SK-N-SH (cell line): ENCODE measurements at regions not wholly inside any gene's neighbourhood (a gene's known extent, or its start where the extent isn't known, plus 50 kb on each side); places are given as distances from the start of the nearest gene placed in this dataset.

Source experiments
- CHD2 ChIP-seq: fragments of 150-350 bp; IDR thresholded peaks from 2 replicates; pipeline ENCODE4 v1.6.1; 2018; ENCODE audit warnings: low read length; ENCODE audit not compliant: partially characterized antibody
- EZH2phosphoT487 ChIP-seq: fragments of 200-600 bp; sonication (generic); IDR thresholded peaks from 2 replicates; pipeline ENCODE4 v1.6.1; 2017; ENCODE audit warnings: low read depth, mixed run types, mild to moderate bottlenecking, antibody characterized with exemption, moderate library complexity, borderline replicate concordance
- MEF2A ChIP-seq: IDR thresholded peaks from 2 replicates; pipeline ENCODE4 v1.4.0; 2012; ENCODE audit warnings: low read depth, borderline replicate concordance
- RAD21 ChIP-seq: IDR thresholded peaks from 2 replicates; pipeline ENCODE4 v1.6.1; 2012; ENCODE audit warnings: mild to moderate bottlenecking, low read length
- TCF12 ChIP-seq: IDR thresholded peaks from 2 replicates; pipeline ENCODE4 v1.4.0; 2012
- YY1 ChIP-seq: IDR thresholded peaks from 2 replicates; pipeline ENCODE4 v1.4.0; 2012; ENCODE audit warnings: low read depth, mild to moderate bottlenecking
- TF ChIP-seq, protein P1 (sequence below): fragments of 200-600 bp; sonication (generic); IDR thresholded peaks from 2 replicates; pipeline ENCODE4 v1.6.1; 2017; ENCODE audit warnings: antibody characterized with exemption, mild to moderate bottlenecking, moderate library complexity
- TF ChIP-seq, protein P2 (sequence below): IDR thresholded peaks from 2 replicates; pipeline ENCODE4 v1.4.0; 2012; ENCODE audit warnings: low read depth, borderline replicate concordance

- no peak for TF ChIP-seq EZH2phosphoT487
- TF ChIP-seq, protein P1, sequence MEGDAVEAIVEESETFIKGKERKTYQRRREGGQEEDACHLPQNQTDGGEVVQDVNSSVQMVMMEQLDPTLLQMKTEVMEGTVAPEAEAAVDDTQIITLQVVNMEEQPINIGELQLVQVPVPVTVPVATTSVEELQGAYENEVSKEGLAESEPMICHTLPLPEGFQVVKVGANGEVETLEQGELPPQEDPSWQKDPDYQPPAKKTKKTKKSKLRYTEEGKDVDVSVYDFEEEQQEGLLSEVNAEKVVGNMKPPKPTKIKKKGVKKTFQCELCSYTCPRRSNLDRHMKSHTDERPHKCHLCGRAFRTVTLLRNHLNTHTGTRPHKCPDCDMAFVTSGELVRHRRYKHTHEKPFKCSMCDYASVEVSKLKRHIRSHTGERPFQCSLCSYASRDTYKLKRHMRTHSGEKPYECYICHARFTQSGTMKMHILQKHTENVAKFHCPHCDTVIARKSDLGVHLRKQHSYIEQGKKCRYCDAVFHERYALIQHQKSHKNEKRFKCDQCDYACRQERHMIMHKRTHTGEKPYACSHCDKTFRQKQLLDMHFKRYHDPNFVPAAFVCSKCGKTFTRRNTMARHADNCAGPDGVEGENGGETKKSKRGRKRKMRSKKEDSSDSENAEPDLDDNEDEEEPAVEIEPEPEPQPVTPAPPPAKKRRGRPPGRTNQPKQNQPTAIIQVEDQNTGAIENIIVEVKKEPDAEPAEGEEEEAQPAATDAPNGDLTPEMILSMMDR: no peak
- no peak for TF ChIP-seq TCF12
- TF ChIP-seq YY1: no peak
- TF ChIP-seq, protein P2, sequence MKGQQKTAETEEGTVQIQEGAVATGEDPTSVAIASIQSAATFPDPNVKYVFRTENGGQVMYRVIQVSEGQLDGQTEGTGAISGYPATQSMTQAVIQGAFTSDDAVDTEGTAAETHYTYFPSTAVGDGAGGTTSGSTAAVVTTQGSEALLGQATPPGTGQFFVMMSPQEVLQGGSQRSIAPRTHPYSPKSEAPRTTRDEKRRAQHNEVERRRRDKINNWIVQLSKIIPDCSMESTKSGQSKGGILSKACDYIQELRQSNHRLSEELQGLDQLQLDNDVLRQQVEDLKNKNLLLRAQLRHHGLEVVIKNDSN: no peak
- TF ChIP-seq RAD21: no peak
- no peak for TF ChIP-seq CHD2
- TF ChIP-seq MEF2A: no peak
Measured at GRCh38 chr21:32190493-32191144, 88.2 kb downstream of the MIS18A start.
